Prostate gland (tissue), 2 donors: ENCODE measurements at regions not wholly inside any gene's neighbourhood (a gene's known extent, or its start where the extent isn't known, plus 50 kb on each side); places are given as distances from the start of the nearest gene placed in this dataset.

ENCODE experiments used
- DNase-seq: peaks from one replicate; pipeline ENCODE4 v3.0.0-alpha.2; 2019; ENCODE audit warnings: low spot score
- H3K27ac ChIP-seq, 2 donors: fragments of 200-600 bp; sonication (generic); 2 replicates each; pipeline ENCODE4 v1.5.1; 2017 to 2019
- H3K27me3 ChIP-seq: fragments of 200-600 bp; sonication (generic); replicated peaks from 2 replicates; pipeline ENCODE4 v1.5.1; 2019; ENCODE audit not compliant: insufficient read depth
- H3K36me3 ChIP-seq, 2 donors: fragments of 200-600 bp; sonication (generic); 1 replicate in 1 of 2; 2 replicates in 1 of 2; pipeline versions ENCODE4 v1.5.1 to v1.8.1; 2017 to 2019
- H3K4me1 ChIP-seq: fragments of 200-600 bp; sonication (generic); replicated peaks from 2 replicates; pipeline ENCODE4 v1.5.1; 2019
- H3K4me3 ChIP-seq, 2 donors: fragments of 200-600 bp; sonication (generic); 2 replicates each; pipeline ENCODE4 v1.5.1; 2017 to 2019
- H3K9me3 ChIP-seq: fragments of 200-600 bp; sonication (generic); 2 replicates; pipeline ENCODE4 v1.5.1; 2017
- POLR2A ChIP-seq: fragments of 450-650 bp; IDR thresholded peaks from one replicate; pipeline ENCODE4 v1.6.1; 2016; ENCODE audit warnings: antibody characterized with exemption, mild to moderate bottlenecking
- POLR2AphosphoS5 ChIP-seq: sonication (generic); formaldehyde crosslinking; IDR thresholded peaks from one replicate; pipeline ENCODE4 v1.6.1; 2017; ENCODE audit warnings: antibody characterized with exemption
- WGBS: methylation state at CpG from one replicate; pipeline ENCODE4 v1.1.5; 2018; 5-methylcytosine and 5-hydroxymethylcytosine counted together
- intact Hi-C: fragments of 100-400 bp; cut with DNase I; formaldehyde crosslinking; loops from one replicate; pipeline ENCODE4 v1.14.2; 2022
- TF ChIP-seq, protein P1 (sequence below), 4 experiments: fragments of 200-600 bp in 2 of 4; fragments of 450-650 bp in 2 of 4; sonication (generic) in 2 of 4; IDR thresholded peaks; 1 replicate in 3 of 4; 2 replicates in 1 of 4; pipeline ENCODE4 v1.5.1; 2016 to 2019; ENCODE audit warnings: antibody characterized with exemption in 4 of 4, mild to moderate bottlenecking in 2 of 4, moderate library complexity in 2 of 4

DNA sequence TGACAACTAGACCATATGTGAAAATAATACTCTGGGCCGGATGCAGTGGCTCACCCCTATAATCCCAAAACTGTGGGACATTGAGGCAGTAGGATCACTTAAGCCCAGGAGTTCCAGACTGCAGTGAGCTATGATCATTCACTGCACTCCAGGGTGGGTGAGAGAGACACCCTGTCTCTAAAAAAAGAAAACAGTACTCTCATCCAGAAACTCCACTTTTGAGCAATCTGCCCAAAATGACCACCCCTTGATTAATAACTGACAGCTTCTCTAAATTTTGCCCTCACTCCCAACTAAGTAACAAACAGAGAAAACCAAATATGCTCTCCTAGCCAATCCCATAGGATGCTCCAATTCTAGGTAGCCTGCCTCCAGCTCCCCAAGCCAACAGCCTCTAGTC, 62.5 kb upstream of the AKR1E2 start:
- no peak overlapping the region for H3K27ac ChIP-seq
- intact Hi-C loops, result loop anchor here (10.0 kb wide), 1 partner anchor 249 kb away; no protein-coding TSS in a partner anchor

DNA sequence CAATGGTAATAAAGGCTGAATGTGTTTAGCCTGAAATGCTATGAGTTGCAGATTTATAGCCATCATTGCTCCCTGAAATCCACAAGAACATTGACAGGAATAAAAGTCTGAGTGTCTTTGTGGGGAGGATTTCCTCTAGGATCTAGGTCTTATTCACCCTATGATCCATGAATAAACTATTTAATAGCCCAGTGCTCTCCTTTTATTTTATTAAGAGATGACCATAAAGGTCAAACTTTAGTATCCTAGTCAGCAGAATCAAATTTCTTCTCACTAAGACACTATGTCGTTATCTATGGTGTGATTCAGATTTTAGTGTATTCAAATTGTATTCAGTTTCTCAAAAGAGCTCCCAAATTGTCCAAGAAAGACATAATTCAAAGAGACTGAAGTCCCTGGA, 67.8 kb upstream of the AKR1E2 start:
- WGBS, result 75% methylated on average over 1 of the region's 1 CpG
- no peaks in the 10 kb centered on the region for H3K36me3 ChIP-seq
- DNase-seq, result no peak
- intact Hi-C loops, result no loop called here
- H3K4me3 ChIP-seq, result no peak overlapping the region
- no peaks in the 10 kb centered on the region for H3K4me1 ChIP-seq
- no peaks in the 10 kb centered on the region for H3K27me3 ChIP-seq
- H3K9me3 ChIP-seq, result no peaks in the 10 kb centered on the region
- no peak for TF ChIP-seq POLR2AphosphoS5
- TF ChIP-seq, protein P1, sequence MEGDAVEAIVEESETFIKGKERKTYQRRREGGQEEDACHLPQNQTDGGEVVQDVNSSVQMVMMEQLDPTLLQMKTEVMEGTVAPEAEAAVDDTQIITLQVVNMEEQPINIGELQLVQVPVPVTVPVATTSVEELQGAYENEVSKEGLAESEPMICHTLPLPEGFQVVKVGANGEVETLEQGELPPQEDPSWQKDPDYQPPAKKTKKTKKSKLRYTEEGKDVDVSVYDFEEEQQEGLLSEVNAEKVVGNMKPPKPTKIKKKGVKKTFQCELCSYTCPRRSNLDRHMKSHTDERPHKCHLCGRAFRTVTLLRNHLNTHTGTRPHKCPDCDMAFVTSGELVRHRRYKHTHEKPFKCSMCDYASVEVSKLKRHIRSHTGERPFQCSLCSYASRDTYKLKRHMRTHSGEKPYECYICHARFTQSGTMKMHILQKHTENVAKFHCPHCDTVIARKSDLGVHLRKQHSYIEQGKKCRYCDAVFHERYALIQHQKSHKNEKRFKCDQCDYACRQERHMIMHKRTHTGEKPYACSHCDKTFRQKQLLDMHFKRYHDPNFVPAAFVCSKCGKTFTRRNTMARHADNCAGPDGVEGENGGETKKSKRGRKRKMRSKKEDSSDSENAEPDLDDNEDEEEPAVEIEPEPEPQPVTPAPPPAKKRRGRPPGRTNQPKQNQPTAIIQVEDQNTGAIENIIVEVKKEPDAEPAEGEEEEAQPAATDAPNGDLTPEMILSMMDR (IDR thresholded peaks at IDR 0.05), result no peak
- no peak for TF ChIP-seq POLR2A
- H3K27ac ChIP-seq, result no peak overlapping the region

More for the DNA sequence above, 62.5 kb upstream of the AKR1E2 start:
- Histone ChIP-seq H3K4me3 (no peak overlapping the region), H3K4me1 (no peaks in the 10 kb centered on the region), H3K36me3 (no peaks in the 10 kb centered on the region), H3K9me3 (no peaks in the 10 kb centered on the region), H3K27me3 (no peaks in the 10 kb centered on the region)
- 93% methylated on average over 1 of the region's 1 CpG for WGBS
- no peak for DNase-seq
- no peak for TF ChIP-seq POLR2A
- TF ChIP-seq, protein P1 (IDR thresholded peaks at IDR 0.05), result no peak
- no peak for TF ChIP-seq POLR2AphosphoS5

DNA sequence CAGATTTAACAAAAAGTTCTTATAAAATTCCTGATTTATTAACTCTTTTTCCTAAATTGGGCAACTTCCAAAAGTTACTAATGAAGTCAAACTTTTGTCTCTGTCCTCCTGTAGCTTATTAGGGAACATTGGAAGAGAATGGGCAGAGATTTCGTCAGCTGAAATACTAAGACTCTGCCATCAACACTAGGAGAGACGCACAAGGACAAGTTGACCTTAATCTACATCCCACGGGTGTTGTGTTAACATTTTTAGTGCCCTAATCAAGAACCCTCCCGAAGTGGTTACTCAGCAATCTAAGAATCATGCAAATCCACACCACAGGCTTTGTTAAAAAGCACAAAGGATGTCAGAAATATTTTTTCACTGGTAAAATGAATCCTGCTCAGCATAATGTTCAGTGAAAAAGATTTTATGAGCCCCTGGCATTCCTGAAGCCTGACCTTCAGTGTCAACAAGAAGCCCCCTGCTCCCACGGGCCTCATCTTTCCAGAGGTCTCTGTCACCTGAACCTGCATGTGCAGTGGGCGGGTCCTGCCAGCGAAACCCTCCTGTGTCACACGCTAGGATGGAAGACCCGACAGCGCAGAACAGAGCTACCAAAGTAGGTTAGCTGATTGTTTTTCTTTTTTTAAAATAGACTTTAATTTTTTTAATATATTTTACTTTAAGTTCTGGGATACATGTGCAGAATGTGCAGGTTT, 70.6 kb upstream of the AKR1E2 start:
- Histone ChIP-seq H3K27me3 (no peaks in the 10 kb centered on the region), H3K36me3 (no peaks in the 10 kb centered on the region), H3K4me1 (no peaks in the 10 kb centered on the region), H3K4me3 (no peak overlapping the region), H3K9me3 (no peaks in the 10 kb centered on the region), H3K27ac (no peak overlapping the region)
- DNase-seq, result no peak
- 64% methylated on average over 10 of the region's 10 CpGs for WGBS
- intact Hi-C loops, result no loop called here
- TF ChIP-seq POLR2AphosphoS5, result no peak

DNA sequence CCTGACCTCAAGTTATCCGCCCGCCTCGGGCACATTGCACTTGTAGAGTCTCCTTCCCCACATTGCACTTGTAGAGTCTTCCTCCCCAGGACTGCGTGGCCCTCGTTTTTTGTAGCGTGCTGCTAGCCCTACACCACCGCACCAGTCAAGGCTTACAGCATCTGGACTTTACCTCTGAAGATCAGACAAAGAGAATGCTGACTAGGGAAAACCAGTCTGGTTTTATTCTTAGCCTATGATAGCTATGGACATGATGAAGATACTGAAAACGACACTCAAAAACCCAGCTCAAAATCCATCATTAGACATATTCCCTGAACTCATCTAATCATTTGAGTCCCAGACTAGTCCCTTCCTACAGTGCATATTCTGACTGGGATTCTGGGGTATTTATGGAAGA, 71.9 kb upstream of the AKR1E2 start:
- intact Hi-C loops, result no loop called here
- H3K36me3 ChIP-seq, result no peaks in the 10 kb centered on the region
- TF ChIP-seq, protein P1 (IDR thresholded peaks at IDR 0.05), result no peak
- TF ChIP-seq POLR2A (no peak), POLR2AphosphoS5 (no peak)
- no peaks in the 10 kb centered on the region for H3K27me3 ChIP-seq
- H3K4me1 ChIP-seq, result no peaks in the 10 kb centered on the region
- no peak overlapping the region for H3K27ac ChIP-seq
- no peak overlapping the region for H3K4me3 ChIP-seq
- WGBS, result 96% methylated on average over 8 of the region's 8 CpGs
- no peak for DNase-seq
- H3K9me3 ChIP-seq, result no peaks in the 10 kb centered on the region

DNA sequence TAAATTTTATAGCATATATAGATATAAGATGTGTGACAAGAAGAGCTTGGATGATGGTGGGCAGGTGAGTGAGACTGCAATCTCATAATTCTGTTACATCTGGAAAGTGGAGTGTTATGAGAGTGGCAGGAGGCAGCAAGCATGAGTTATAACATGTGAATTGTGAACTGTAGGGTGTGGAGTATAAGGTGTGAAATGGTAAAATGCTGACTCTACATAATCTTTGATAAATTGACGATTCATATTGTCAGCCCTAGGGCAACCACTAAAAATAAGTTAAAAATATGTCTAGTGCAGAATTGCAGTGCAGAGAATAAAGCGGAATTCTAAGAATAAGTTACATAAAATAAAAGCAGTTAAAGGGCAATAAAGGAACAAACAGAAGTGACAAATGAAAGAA, 74.8 kb upstream of the AKR1E2 start:
- WGBS, result 54% methylated on average over 2 of the region's 2 CpGs
- TF ChIP-seq POLR2AphosphoS5, result no peak
- TF ChIP-seq, protein P1 (IDR thresholded peaks at IDR 0.05), result no peak
- TF ChIP-seq POLR2A, result no peak
- Histone ChIP-seq H3K27me3 (no peaks in the 10 kb centered on the region), H3K27ac (no peak overlapping the region), H3K4me3 (no peak overlapping the region), H3K4me1 (no peaks in the 10 kb centered on the region), H3K36me3 (no peaks in the 10 kb centered on the region), H3K9me3 (no peaks in the 10 kb centered on the region)
- no peak for DNase-seq
- intact Hi-C loops, result no loop called here
